CD4-positive, alpha-beta T cell treated with Interleukin-15 for 1 hour (primary cell): ENCODE measurements at regions not wholly inside any gene's neighbourhood (a gene's known extent, or its start where the extent isn't known, plus 50 kb on each side); places are given as distances from the start of the nearest gene placed in this dataset.
"Not testable (repeated sequence)": the region's sequence is repeated elsewhere in the genome, so short reads cannot be mapped to it uniquely, and the experiment has no call there.

ENCODE experiments used
- DNase-seq: peaks from one replicate; pipeline ENCODE4 v3.0.0-alpha.2; 2020

GRCh38 chr1:10867914-10868598, 71.6 kb upstream of the CASZ1 start:
- no peak for DNase-seq

- no peak for DNase-seq
Measured at GRCh38 chr1:10868599-10868965, 72.1 kb upstream of the CASZ1 start.

GRCh38 chr1:10869933-10870332, 73.5 kb upstream of the CASZ1 start:
- no peak for DNase-seq

GRCh38 chr1:10870493-10871096, 74.1 kb upstream of the CASZ1 start:
- no peak for DNase-seq

GRCh38 chr1:10873189-10873588, 76.7 kb upstream of the CASZ1 start:
- DNase-seq, result no peak

GRCh38 chr1:10874351-10874750, 77.9 kb upstream of the CASZ1 start:
- DNase-seq, result no peak

- DNase-seq, result no peak
Measured at GRCh38 chr1:10877894-10878293, 81.4 kb upstream of the CASZ1 start.

- DNase-seq, result no peak
Measured at GRCh38 chr1:10878469-10878868, 82.0 kb upstream of the CASZ1 start.

GRCh38 chr1:10880063-10880462, 83.6 kb upstream of the CASZ1 start:
- no peak for DNase-seq

- DNase-seq, result no peak
Measured at GRCh38 chr1:10881046-10881445, 84.6 kb upstream of the CASZ1 start.

GRCh38 chr1:10882069-10882468, 85.6 kb upstream of the CASZ1 start:
- no peak for DNase-seq

- DNase-seq, result not testable (repeated sequence)
Measured at GRCh38 chr1:10887032-10887431, 90.6 kb upstream of the CASZ1 start.

GRCh38 chr1:10888291-10888690, 91.8 kb upstream of the CASZ1 start:
- no peak for DNase-seq

- DNase-seq, result no peak
Measured at GRCh38 chr1:10888791-10889649, 92.6 kb upstream of the CASZ1 start.

- no peak for DNase-seq
Measured at GRCh38 chr1:10889650-10890353, 93.4 kb upstream of the CASZ1 start.

- DNase-seq, result no peak
Measured at GRCh38 chr1:10890491-10891071, 94.1 kb upstream of the CASZ1 start.

GRCh38 chr1:10891091-10891490, 94.6 kb upstream of the CASZ1 start:
- no peak for DNase-seq

GRCh38 chr1:10892138-10893065, 96.0 kb upstream of the CASZ1 start:
- DNase-seq, result no peak

GRCh38 chr1:10895621-10896020, 99.2 kb upstream of the CASZ1 start:
- DNase-seq, result no peak

GRCh38 chr1:10896673-10897072, 100.2 kb upstream of the CASZ1 start:
- no peak for DNase-seq

- DNase-seq, result no peak
Measured at GRCh38 chr1:10897321-10897980, 101.0 kb upstream of the CASZ1 start.
